GM18505 (cell line): ENCODE measurements at regions not wholly inside any gene's neighbourhood (a gene's known extent, or its start where the extent isn't known, plus 50 kb on each side); places are given as distances from the start of the nearest gene placed in this dataset.
A peak's percentile ranks its signal among the peaks of the same experiment; 100 is the strongest.

ENCODE experiments used
- ATAC-seq: cut with Tn5 transposase; IDR thresholded peaks from one replicate; pipeline ENCODE4 v1.9.1; 2021; ENCODE audit not compliant: unreplicated experiment
- POLR2A ChIP-seq: IDR thresholded peaks from 4 replicates; pipeline ENCODE4 v1.6.1; 2011; ENCODE audit warnings: borderline replicate concordance; ENCODE audit not compliant: insufficient read depth, insufficient read length; ENCODE audit errors: extremely low read depth

DNA sequence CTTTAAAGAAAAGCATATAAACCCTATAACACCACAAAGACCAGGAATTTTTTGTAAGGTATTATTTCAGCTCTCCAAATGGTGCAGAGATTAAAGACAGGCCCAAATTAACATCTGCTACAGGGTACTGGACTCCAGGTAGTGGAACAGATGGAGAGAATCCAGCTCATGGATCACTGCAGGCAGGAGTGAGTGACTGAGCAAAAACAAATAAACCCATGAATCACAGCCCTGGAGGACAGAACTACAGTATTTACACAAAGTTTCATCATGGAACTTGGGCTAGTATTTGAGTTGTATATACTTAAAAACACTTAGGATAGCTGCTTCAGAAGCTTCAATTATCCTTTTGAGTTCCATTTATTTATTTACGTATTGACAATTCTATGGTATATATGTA is 132.8 kb upstream of the SPRY2 start:
- no peak for ATAC-seq
- TF ChIP-seq POLR2A = no peak

DNA sequence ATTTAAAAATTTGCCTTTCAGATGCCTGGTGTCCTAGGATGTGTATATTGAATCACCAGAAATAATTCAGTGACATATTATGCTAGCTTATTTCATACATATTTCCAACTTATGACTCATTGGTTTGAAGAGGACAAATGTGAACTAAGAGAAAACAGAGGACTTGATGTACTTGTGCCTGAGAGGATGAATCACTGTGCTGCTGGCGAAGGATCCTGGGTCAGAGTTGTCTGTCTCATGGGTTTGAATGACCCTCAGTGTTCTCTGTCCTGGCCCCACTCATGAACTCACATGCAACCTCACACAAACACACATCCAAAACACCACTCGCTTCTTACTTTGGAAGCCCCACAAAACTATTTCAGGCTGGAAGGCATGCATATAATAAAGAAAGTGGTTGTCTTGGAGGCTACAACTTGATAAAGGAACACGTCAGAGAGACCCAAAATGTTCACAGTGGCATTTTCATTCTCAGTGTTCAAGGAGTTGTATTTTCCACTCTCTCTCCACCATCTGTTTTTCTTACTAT is 129.0 kb upstream of the SPRY2 start:
- no peak for ATAC-seq
- TF ChIP-seq POLR2A = no peak

DNA sequence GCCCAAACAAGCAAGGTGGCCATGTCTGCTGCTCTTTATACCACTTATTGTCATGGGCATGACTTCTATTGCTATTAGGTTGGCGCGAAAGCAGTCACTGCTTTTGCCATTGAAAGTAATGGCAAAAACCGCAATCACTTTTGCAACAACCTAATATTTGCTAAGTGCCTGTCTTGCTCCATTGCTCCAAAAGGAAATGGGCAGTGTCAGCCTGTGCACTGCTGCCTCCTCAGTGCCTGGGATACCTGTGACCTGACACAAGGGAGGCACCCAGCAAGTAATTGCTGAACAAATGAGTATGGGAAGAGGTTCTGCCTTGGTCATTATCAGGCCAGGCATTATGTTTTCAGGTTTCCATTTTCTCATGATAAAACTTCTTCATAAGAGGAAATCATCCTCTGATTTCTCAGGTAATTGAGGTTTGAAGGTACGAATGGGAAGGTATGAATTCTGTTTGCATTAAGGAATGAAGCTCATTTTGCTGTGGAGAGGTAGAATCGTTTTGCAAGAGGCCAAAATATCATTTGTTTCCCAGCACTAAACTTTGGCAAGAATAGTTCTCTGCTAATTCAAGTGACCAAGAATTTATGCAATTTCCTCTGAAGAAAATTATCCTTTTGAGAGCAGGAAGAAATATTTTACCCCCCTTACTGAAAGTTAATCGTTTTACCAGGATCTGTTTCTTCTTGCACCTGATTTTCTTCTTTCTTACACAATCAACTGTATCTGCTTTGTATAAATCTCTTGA is 128.4 kb upstream of the SPRY2 start:
- no peak for ATAC-seq
- no peak for TF ChIP-seq POLR2A

DNA sequence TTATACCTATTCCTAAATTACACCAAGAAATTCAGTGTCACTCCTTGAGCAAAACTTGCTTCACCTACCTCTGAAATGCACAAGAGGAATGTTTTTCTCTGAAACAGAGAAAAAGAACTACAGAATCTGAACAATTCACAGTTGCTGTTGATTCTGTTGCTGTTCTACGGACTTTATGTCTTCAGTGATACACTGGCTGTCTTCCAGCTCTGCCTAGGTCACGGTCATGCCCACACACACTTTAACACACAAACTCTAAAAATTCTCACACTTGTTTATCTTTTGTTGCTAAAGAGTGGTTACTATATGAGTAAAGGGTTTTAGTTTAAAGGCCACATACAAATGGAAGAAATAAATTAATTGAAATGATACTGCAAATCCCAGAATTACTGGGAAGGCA is 124.4 kb upstream of the SPRY2 start:
- no peak for ATAC-seq
- no peak for TF ChIP-seq POLR2A

DNA sequence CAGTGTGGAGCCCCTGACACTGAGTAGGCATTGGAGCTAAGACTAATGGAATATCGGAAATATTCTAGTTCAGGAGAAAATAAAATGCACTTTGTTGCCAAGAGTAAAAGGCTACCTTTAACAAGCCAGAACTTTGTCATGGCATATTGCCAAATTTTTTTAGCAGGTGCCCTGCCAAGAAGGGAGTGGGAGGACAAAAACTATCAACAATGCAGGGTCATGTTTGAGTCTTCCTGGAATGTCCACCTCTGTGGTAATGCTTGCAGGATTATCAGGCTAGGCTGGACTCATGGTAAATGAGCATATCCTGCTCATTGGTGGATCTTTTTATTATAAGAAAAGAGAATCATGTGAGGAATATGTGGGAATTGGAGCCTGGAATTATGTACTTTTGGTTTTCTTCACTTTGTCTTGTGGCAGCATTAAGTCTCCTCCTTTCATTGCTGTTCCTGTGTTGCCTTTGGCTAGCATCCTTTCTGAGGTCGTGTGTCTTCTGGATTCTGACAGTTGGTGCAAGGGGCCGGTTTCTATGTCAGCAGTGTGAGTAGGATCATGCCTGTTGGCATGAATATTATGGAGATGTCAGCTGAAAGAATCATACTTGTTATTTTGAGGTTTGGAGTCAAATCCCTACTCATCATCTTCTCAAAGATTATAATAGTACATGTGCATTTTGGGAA is 122.9 kb upstream of the SPRY2 start:
- TF ChIP-seq POLR2A = no peak
- ATAC-seq = no peak

DNA sequence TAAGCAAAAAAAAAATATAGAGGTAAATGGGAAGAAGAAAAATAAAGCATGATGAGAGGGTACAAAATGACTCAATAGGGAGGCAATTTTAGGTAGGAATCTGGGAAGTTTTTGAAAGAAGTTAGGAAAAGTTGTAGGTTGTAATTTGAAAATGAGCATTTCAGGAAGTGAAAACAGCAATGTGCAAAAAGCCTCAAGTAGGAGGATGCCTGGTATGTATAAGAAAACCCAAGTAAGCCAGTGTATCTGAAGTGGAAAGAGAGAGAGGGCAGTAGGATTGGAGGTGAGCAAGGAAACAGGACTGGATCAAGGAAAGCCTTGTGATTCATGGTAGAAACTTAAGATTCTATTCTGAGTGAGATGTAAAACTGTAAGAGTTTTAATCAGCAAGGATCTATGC is 121.6 kb upstream of the SPRY2 start:
- no peak for TF ChIP-seq POLR2A
- ATAC-seq = no peak

DNA sequence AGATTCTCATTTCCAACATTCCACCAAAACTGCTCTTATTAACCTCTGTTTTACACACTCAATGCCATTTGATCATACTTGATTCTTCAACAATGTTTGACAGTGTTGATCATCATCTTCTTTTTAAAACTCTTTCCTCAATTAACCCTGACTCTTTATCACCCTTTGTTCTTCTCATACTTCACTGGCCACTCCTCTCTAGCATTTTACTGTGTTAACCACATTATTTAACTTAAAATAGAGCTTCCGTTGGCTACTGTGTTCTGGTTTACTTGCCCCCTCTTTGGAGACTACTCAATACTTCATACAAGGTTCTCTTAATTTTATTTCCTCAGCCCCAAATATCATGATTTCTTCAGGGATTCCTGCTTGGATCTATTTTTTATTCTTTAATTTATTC is 121.1 kb upstream of the SPRY2 start:
- ATAC-seq = no peak
- TF ChIP-seq POLR2A = no peak

DNA sequence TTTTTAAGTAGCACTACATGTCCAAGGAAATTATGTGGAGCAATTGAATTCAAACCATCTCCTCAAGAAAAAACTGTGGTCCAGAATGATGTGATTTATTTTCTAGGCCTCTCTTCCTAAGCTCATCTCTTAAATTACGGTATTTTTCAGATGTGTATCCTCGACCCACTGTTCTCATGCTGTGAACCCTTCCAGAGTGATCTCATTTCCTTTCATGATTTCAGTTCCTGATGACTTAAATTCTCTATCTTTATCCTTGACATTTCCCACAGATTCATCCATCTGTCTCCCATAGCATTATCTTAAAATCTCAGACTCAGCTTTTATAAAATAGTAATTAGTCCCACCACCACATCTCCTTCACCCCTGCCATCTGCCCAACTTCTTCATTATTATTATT is 117.6 kb upstream of the SPRY2 start:
- TF ChIP-seq POLR2A = no peak
- ATAC-seq = no peak

DNA sequence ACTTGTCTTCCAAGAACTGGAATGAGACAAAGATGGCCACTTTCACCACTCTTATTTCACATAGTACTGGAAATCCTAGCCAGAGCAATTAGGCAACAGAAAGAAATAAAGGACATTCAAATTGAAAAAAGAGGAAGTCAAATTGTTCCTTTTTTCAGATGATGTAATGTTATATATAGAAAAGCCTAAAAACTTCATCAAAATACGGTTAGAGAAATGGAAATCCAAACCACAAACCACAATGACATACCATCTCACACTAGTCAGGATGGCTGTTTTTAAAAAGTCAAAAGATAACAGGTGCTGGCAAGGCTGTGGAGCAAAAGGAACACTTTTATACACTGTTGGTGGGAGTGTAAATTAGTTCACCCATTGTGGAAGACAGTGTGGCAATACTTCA is 113.3 kb upstream of the SPRY2 start:
- ATAC-seq = peak; percentile 74
- TF ChIP-seq POLR2A = no peak

DNA sequence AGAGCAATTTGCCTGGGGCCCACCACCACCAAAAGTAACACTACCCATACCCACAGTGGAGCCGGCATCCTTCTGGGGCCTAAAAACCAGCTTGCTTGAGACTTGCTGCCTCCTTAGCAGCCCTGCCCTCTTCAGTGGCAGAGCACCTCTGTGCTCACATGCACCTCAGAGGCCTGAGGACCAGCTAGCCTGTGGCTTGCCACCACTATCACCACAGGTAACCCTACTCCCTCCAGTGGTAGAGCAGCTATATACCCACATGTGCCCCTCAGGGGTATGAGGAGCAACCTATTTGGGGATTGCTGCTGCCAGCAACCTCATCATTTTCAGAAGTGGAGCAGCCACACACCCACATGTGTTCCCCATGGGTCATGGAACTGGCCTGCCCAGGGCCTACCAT is 111.4 kb upstream of the SPRY2 start:
- ATAC-seq = no peak
- no peak for TF ChIP-seq POLR2A

DNA sequence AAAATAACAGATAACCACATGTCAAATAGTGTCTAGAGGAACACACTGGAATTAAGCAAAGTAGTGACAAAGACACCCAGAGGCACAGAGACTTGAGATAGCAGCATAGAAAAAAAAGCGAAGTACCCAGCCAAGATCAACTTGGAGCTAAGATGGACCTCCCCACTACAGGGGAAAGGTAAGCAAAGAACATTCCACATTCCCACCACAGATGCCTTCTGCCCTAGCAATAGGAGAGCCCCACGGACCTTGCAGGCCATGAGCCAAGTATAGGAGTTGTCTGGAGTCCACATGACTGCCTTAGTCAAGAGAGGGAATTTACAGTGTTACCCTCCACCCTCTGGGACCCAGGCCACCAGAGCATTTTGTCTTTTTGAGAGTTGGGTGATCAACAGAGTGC is 110.7 kb upstream of the SPRY2 start:
- no peak for ATAC-seq
- no peak for TF ChIP-seq POLR2A

DNA sequence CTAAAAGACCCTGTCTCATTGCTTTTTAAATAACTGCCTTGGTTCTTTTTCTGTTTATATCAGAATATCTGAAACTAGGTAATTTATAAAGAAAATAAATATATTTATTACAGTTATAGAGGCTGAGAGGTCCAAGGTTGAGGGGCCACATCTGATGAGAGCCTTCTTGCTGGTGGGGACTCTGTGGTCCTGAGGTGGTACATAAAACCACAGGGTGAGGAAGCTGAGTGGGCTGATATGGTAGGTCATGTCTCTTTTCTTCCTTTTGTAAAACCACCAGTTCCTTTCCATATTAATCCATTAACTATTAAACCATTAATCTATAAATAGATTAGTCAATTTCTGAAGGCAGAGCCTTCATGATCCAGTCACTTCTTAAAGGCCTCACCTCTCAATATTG is 109.5 kb upstream of the SPRY2 start:
- no peak for ATAC-seq
- no peak for TF ChIP-seq POLR2A

DNA sequence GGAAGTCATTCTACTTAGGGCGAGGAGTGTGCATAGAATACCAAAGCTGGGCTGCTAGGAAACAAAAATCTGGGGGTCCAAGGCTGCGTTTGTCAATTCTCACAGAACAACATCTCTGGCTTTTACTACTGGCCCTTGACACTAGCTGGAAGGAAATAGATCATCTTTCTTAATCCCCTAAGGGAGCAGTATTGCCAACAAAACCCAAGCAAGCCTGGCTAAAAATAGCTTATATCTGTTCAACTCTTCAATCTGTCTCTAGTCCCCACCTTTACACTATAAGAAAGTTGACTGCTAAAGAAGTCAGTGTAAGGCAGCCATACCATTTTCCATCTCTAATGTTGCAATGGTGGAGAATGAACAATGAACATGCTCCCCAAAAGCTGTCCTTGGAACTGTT is 107.8 kb upstream of the SPRY2 start:
- ATAC-seq = no peak
- no peak for TF ChIP-seq POLR2A

DNA sequence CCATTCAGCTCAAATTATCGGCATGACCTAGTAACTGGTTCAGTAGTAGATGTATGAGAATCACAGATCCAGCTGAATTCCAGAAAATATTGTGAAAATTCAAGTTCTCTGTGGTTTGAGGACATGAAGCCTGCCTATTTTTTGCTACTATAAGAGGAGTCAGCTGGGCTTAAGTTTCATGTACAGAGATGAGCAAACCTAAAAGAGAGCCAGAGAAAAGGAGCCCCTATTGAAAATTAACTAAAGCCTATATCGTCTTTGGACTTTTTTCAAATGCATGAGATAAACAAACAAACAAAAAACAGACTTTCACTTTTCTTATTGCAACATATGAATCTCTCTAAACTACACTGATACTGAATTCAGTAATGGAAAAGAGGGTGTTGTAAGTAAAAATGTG is 106.8 kb upstream of the SPRY2 start:
- no peak for ATAC-seq
- TF ChIP-seq POLR2A = no peak

DNA sequence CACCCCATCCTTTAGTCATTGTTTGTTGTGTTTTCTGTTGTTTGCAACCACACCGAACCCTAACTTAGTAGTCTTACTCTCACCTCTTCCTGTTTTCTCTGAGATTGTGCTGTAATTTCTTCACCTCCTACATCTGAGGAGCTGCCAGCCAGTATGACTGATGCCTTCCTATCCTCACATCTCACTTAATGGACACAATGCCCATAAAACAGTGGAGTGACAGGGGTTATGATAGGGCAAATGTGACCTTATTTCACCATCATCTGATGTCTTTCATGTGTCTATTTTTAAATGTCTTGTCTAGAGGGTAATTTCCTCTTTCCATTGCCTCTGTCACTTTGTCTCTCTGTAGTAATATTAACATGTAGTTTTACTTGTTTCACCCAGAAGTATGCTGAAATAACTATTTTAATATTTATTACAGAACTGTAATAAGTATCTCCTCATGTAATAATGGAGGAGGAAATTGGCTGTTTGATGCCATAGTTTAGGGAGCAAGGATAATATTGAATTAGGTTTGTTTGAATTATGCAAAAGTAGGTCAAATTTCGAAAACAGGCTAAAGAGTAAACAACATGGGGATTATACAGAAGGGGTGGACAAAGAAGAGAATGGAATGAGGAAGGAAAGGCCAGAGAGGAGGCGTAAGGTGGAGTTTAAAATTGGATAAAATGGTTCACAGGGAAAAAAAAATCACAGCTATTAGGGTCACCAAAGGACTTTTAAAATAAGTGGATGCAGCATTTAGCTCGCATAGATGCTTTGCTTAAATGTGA is 103.5 kb upstream of the SPRY2 start:
- TF ChIP-seq POLR2A = no peak
- ATAC-seq = no peak

DNA sequence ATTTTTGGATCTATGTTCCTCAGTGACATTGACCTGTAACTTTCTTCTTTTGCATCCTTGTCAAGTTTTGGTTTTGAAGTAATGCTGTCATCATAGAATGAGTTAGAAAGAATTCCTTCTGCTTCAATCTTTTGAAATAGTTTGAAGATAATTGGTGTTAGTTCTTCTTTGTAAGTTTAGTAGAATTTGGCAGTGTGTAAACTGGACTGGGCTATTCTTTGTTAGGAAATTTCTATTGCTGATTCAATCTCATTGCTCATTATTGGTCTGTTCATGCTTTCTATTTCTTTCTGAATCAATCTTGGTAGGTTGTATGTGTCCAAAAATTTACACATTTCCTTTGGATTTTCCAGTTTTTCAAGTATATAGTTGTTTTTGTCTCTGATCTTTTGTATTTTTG is 101.7 kb upstream of the SPRY2 start:
- TF ChIP-seq POLR2A = no peak
- no peak for ATAC-seq
